Gastroesophageal sphincter (tissue), 4 donors: ENCODE measurements at regions not wholly inside any gene's neighbourhood (a gene's known extent, or its start where the extent isn't known, plus 50 kb on each side); places are given as distances from the start of the nearest gene placed in this dataset.

Experiments
- ATAC-seq: fragments of 150-250 bp; one replicate; pipeline ENCODE4 v1.9.1; 2016; ENCODE audit warnings: mild to moderate bottlenecking, moderate library complexity
- H3K27ac ChIP-seq, 4 donors: fragments of 200-600 bp; sonication (generic) in 3 of 4; 1 replicate in 3 of 4; 2 replicates in 1 of 4; pipeline ENCODE4 v1.5.1; 2016 to 2019
- H3K27me3 ChIP-seq: fragments of 200-600 bp; sonication (generic); one replicate; pipeline ENCODE4 v1.5.1; 2019
- H3K36me3 ChIP-seq, 2 donors: fragments of 200-600 bp; sonication (generic); one replicate each; pipeline ENCODE4 v1.5.1; 2019; ENCODE audit warnings: control low read depth in 1 of 2
- H3K4me1 ChIP-seq, 3 donors: fragments of 200-600 bp; sonication (generic); 1 replicate in 2 of 3; 2 replicates in 1 of 3; pipeline ENCODE4 v1.5.1; 2016 to 2019; ENCODE audit warnings: control low read depth in 2 of 3
- H3K4me3 ChIP-seq, 2 donors: fragments of 200-600 bp; sonication (generic); one replicate each; pipeline ENCODE4 v1.5.1; 2019; ENCODE audit warnings: mild to moderate bottlenecking in 1 of 2, moderate library complexity in 1 of 2
- H3K9me3 ChIP-seq, 3 donors: fragments of 200-600 bp; sonication (generic); one replicate each; pipeline ENCODE4 v1.5.1; 2017 to 2019; ENCODE audit warnings: control low read depth in 2 of 3
- EP300 ChIP-seq: sonication (generic); formaldehyde crosslinking; IDR thresholded peaks from one replicate; pipeline ENCODE4 v1.6.1; 2017; ENCODE audit warnings: antibody characterized with exemption, mild to moderate bottlenecking
- POLR2A ChIP-seq, 2 donors: fragments of 450-650 bp; IDR thresholded peaks; one replicate each; pipeline ENCODE4 v1.6.1; 2017; ENCODE audit warnings: antibody characterized with exemption in 2 of 2, mild to moderate bottlenecking in 2 of 2, moderate library complexity in 1 of 2
- POLR2AphosphoS5 ChIP-seq: sonication (generic); formaldehyde crosslinking; IDR thresholded peaks from one replicate; pipeline ENCODE4 v1.6.1; 2017; ENCODE audit warnings: antibody characterized with exemption
- WGBS, 2 donors: methylation state at CpG; one replicate each; pipeline ENCODE4 v1.1.5; 2018; ENCODE audit warnings: low coverage in 1 of 2; 5-methylcytosine and 5-hydroxymethylcytosine counted together
- TF ChIP-seq, protein P1 (sequence below), 4 experiments: fragments of 200-600 bp in 2 of 4; fragments of 450-650 bp in 2 of 4; sonication (generic) in 1 of 4; IDR thresholded peaks; one replicate each; pipeline ENCODE4 v1.5.1; 2017 to 2019; ENCODE audit warnings: antibody characterized with exemption in 4 of 4, mild to moderate bottlenecking in 2 of 4, moderate library complexity in 2 of 4

DNA sequence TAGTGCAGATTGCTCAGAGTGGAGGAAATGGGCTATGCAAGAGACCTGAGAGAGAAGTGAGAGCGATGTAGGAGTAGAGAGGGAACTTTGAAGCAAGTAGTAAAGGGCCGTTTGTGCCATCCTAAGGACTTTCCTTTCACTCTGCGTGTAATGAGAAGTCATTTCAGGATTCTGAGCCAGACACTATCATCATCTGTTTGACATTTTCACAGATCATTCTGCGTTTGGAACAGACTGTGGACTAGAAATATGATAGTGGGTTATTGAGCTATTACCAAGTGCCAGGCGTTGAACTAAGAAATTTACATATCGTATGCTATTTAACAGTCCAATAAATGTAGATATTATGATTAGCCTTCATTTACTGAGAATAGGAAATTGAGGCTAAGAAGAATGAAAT is 150.0 kb upstream of the ROBO2 start:
- TF ChIP-seq EP300 (no peak), POLR2AphosphoS5 (no peak), POLR2A (IDR thresholded peaks at IDR 0.05) (no peak)
- TF ChIP-seq, protein P1, sequence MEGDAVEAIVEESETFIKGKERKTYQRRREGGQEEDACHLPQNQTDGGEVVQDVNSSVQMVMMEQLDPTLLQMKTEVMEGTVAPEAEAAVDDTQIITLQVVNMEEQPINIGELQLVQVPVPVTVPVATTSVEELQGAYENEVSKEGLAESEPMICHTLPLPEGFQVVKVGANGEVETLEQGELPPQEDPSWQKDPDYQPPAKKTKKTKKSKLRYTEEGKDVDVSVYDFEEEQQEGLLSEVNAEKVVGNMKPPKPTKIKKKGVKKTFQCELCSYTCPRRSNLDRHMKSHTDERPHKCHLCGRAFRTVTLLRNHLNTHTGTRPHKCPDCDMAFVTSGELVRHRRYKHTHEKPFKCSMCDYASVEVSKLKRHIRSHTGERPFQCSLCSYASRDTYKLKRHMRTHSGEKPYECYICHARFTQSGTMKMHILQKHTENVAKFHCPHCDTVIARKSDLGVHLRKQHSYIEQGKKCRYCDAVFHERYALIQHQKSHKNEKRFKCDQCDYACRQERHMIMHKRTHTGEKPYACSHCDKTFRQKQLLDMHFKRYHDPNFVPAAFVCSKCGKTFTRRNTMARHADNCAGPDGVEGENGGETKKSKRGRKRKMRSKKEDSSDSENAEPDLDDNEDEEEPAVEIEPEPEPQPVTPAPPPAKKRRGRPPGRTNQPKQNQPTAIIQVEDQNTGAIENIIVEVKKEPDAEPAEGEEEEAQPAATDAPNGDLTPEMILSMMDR (IDR thresholded peaks at IDR 0.05) = no peak
- Histone ChIP-seq H3K9me3 (no peaks in the 10 kb centered on the region), H3K4me3 (no peak overlapping the region), H3K36me3 (no peaks in the 10 kb centered on the region), H3K27ac (no peak overlapping the region), H3K27me3 (no peaks in the 10 kb centered on the region), H3K4me1 (no peaks in the 10 kb centered on the region)
- WGBS, 2 donors = 69 to 81% methylated on average over 4 to 6 of the region's 6 CpGs
- ATAC-seq = no peak

- 53 to 74% methylated on average over 2 of the region's 2 CpGs for WGBS, 2 donors
- Histone ChIP-seq H3K4me3 (no peak overlapping the region), H3K27ac (no peak overlapping the region), H3K27me3 (no peaks in the 10 kb centered on the region), H3K4me1 (no peaks in the 10 kb centered on the region), H3K36me3 (no peaks in the 10 kb centered on the region), H3K9me3 (no peaks in the 10 kb centered on the region)
- ATAC-seq = no peak
- TF ChIP-seq, protein P1 (IDR thresholded peaks at IDR 0.05) = no peak
- TF ChIP-seq POLR2AphosphoS5 (no peak), EP300 (no peak), POLR2A (IDR thresholded peaks at IDR 0.05) (no peak)
Measured at GRCh38 chr3:76897076-76897475, 142.8 kb upstream of the ROBO2 start.

DNA sequence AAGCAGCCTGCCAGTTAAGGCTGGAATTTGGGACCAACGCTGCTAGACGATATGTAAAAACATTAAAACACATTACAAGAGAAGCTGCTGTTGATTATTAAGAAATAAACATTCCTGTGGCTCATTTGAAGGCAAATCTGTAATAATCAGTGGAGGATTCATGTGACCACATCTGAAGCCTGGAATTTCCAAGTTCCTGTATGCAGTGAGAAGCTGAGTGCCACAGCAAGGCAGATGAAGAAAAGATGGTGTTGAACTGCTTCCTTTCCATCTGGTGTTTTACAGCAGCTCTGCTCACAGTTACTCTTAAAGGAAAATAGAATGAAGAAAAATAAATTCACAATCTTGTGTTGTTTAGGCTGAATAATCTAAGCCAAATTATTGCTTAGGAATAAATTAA is 139.3 kb upstream of the ROBO2 start:
- no peak for TF ChIP-seq POLR2AphosphoS5
- TF ChIP-seq EP300 = no peak
- TF ChIP-seq, protein P1 (IDR thresholded peaks at IDR 0.05) = no peak
- no peak for TF ChIP-seq POLR2A (IDR thresholded peaks at IDR 0.05)
- H3K4me1 ChIP-seq = no peaks in the 10 kb centered on the region
- H3K27ac ChIP-seq = no peak overlapping the region
- H3K36me3 ChIP-seq = no peaks in the 10 kb centered on the region
- H3K9me3 ChIP-seq = no peaks in the 10 kb centered on the region
- no peaks in the 10 kb centered on the region for H3K27me3 ChIP-seq
- WGBS, 2 donors = 58 to 88% methylated on average over 2 of the region's 2 CpGs
- ATAC-seq = no peak
- H3K4me3 ChIP-seq = no peak overlapping the region

GRCh38 chr3:76908156-76908555 is 131.7 kb upstream of the ROBO2 start:
- WGBS, 2 donors = 0 to 10% methylated on average over 1 of the region's 1 CpG
- no peak for ATAC-seq
- Histone ChIP-seq H3K9me3 (no peaks in the 10 kb centered on the region), H3K4me1 (no peaks in the 10 kb centered on the region), H3K36me3 (no peaks in the 10 kb centered on the region), H3K27me3 (no peaks in the 10 kb centered on the region), H3K4me3 (no peak overlapping the region), H3K27ac (no peak overlapping the region)
- TF ChIP-seq EP300 (no peak), POLR2AphosphoS5 (no peak)
- TF ChIP-seq, protein P1 (IDR thresholded peaks at IDR 0.05) = no peak

DNA sequence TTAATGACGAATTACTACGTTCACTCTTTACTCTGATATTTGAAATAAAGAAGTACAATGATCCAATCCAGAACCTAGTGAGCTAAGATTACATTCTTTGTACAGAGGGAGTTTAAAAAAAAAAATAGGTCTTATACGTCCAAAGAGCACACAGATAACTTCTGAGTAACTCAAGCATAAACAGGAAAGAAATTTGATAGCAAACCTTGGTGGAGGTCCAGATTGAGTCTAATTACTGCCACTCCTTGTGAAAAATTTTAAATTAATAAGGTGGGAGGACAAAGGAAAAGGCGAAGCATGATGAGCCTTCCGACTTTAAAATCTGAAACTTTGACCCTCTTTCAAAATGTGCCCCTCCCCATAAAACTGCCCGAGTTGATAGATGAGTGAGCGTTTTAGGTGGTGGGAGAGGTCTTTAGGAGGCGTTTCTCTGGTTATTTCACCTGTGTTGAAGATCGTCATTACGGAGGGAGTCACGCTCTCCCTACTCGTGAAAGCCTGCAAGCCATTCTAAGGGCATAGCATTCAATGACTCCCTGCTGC is 127.0 kb upstream of the ROBO2 start:
- no peak for TF ChIP-seq POLR2AphosphoS5
- TF ChIP-seq, protein P1 (IDR thresholded peaks at IDR 0.05) = no peak
- TF ChIP-seq EP300 = no peak
- no peak for TF ChIP-seq POLR2A (IDR thresholded peaks at IDR 0.05)
- Histone ChIP-seq H3K4me1 (no peaks in the 10 kb centered on the region), H3K27ac (no peak overlapping the region), H3K4me3 (no peak overlapping the region), H3K36me3 (no peaks in the 10 kb centered on the region), H3K27me3 (no peaks in the 10 kb centered on the region), H3K9me3 (no peaks in the 10 kb centered on the region)
- 34 to 47% methylated on average over 11 to 12 of the region's 12 CpGs for WGBS, 2 donors
- ATAC-seq = no peak
